IMR-90 (cell line): ENCODE measurements at regions not wholly inside any gene's neighbourhood (a gene's known extent, or its start where the extent isn't known, plus 50 kb on each side); places are given as distances from the start of the nearest gene placed in this dataset.

Experiments used
- ATAC-seq: fragments of 200-7000 bp; cut with Tn5 transposase; 2 replicates; pipeline ENCODE4 v1.9.1; 2020; ENCODE audit warnings: low read depth, mild to moderate bottlenecking, moderate library complexity
- BruUV-seq: library from RNA; stranded (reverse); fragments of 400-500 nt; replicated peaks from 2 replicates; lab custom pipeline; 2021; lab: Mats Ljungman, UMichigan
- CTCF ChIA-PET: fragments of 300-600 bp; formaldehyde crosslinking; extraction: SDS; loops from one replicate; lab custom pipeline; 2021; ENCODE audit warnings: antibody characterized with exemption; lab: Yijun Ruan, JAX
- POLR2A ChIA-PET: fragments of 300-600 bp; sonication (Branson Sonifier 250); formaldehyde crosslinking; loops from one replicate; lab custom pipeline; 2022; ENCODE audit warnings: antibody characterized with exemption; ENCODE audit not compliant: unreplicated experiment; lab: Charles Lee
- DNase-seq: peaks from one replicate; pipeline ENCODE4 v3.0.0; 2013
- H2AFZ ChIP-seq: replicated peaks from 2 replicates; pipeline ENCODE3; 2013; ENCODE audit warnings: low read length, mild to moderate bottlenecking; ENCODE audit not compliant: poor library complexity
- H2AK5ac ChIP-seq: 2 replicates; pipeline ENCODE4 v1.6.1; 2013; ENCODE audit warnings: low read depth, low read length, inconsistent platforms
- H2AK9ac ChIP-seq: replicated peaks from 2 replicates; pipeline ENCODE3; 2013; ENCODE audit warnings: mild to moderate bottlenecking, low read depth, low read length, moderate library complexity; ENCODE audit not compliant: poor library complexity
- H2BK120ac ChIP-seq: 2 replicates; pipeline ENCODE4 v1.6.1; 2013; ENCODE audit warnings: low read depth, low read length, inconsistent platforms
- H2BK15ac ChIP-seq: 3 replicates; pipeline ENCODE4 v1.6.1; 2013; ENCODE audit warnings: low read depth, low read length, inconsistent platforms
- H2BK20ac ChIP-seq: 2 replicates; pipeline ENCODE4 v1.6.1; 2013; ENCODE audit warnings: low read depth, mild to moderate bottlenecking, inconsistent platforms, low read length, moderate library complexity
- H2BK5ac ChIP-seq: 2 replicates; pipeline ENCODE4 v1.6.1; 2013; ENCODE audit warnings: mild to moderate bottlenecking, low read depth, low read length, inconsistent platforms; ENCODE audit not compliant: poor library complexity, severe bottlenecking
- H3K14ac ChIP-seq: replicated peaks from 2 replicates; pipeline ENCODE4 v1.6.1; 2013; ENCODE audit warnings: low read depth, low read length, inconsistent platforms
- H3K18ac ChIP-seq: 2 replicates; pipeline ENCODE4 v1.6.1; 2013; ENCODE audit warnings: low read depth, low read length, control low read depth
- H3K23ac ChIP-seq: 2 replicates; pipeline ENCODE4 v1.6.1; 2013; ENCODE audit warnings: low read depth, low read length, inconsistent platforms
- H3K27ac ChIP-seq: 2 replicates; pipeline ENCODE4 v1.5.1; 2013; ENCODE audit warnings: mild to moderate bottlenecking, control low read depth, low read length; ENCODE audit not compliant: insufficient read depth
- H3K27me3 ChIP-seq: 2 replicates; pipeline ENCODE4 v1.6.1; 2013; ENCODE audit warnings: low read length; ENCODE audit not compliant: control insufficient read depth, insufficient read depth
- H3K36me3 ChIP-seq: 2 replicates; pipeline ENCODE4 v1.6.1; 2013; ENCODE audit warnings: low read length, mixed read lengths; ENCODE audit not compliant: control insufficient read depth, insufficient read depth
- H3K4ac ChIP-seq: 2 replicates; pipeline ENCODE4 v1.6.1; 2013; ENCODE audit warnings: low read depth, low read length, inconsistent platforms
- H3K4me1 ChIP-seq: 2 replicates; pipeline ENCODE4 v1.6.1; 2013; ENCODE audit warnings: low read length, mixed read lengths; ENCODE audit not compliant: control insufficient read depth, insufficient read depth
- H3K4me2 ChIP-seq: 2 replicates; pipeline ENCODE4 v1.6.1; 2013; ENCODE audit warnings: low read depth, mild to moderate bottlenecking, control low read depth, low read length, moderate library complexity
- H3K4me3 ChIP-seq: 2 replicates; pipeline ENCODE4 v1.5.1; 2013; ENCODE audit warnings: low read depth, mild to moderate bottlenecking, control low read depth, low read length, moderate library complexity; ENCODE audit not compliant: insufficient read depth
- H3K56ac ChIP-seq: 2 replicates; pipeline ENCODE4 v1.6.1; 2013; ENCODE audit warnings: low read length, inconsistent platforms; ENCODE audit not compliant: insufficient read depth; ENCODE audit errors: extremely low read depth
- H3K79me1 ChIP-seq, 2 experiments: 2 replicates each; pipeline ENCODE4 v1.6.1; 2013; ENCODE audit warnings: low read length in 2 of 2, inconsistent platforms in 1 of 2, low read depth in 1 of 2
- H3K9ac ChIP-seq: 2 replicates; pipeline ENCODE4 v1.6.1; 2013; ENCODE audit warnings: low read depth, low read length, control low read depth
- H3K9me1 ChIP-seq: 2 replicates; pipeline ENCODE4 v1.6.1; 2013; ENCODE audit warnings: low read length, inconsistent platforms; ENCODE audit not compliant: insufficient read depth
- H3K9me3 ChIP-seq: 2 replicates; pipeline ENCODE4 v1.6.1; 2013; ENCODE audit warnings: low read length; ENCODE audit not compliant: control insufficient read depth, insufficient read depth
- H4K20me1 ChIP-seq: 2 replicates; pipeline ENCODE4 v1.6.1; 2013; ENCODE audit warnings: low read length, inconsistent platforms; ENCODE audit not compliant: insufficient read depth
- H4K5ac ChIP-seq: 2 replicates; pipeline ENCODE4 v1.6.1; 2013; ENCODE audit warnings: mild to moderate bottlenecking, low read depth, low read length, control low read depth
- H4K8ac ChIP-seq, 2 experiments: 2 replicates each; pipeline ENCODE4 v1.6.1; 2013; ENCODE audit warnings: low read depth in 2 of 2, low read length in 2 of 2, control low read depth in 1 of 2, inconsistent platforms in 1 of 2
- H4K91ac ChIP-seq: 2 replicates; pipeline ENCODE4 v1.6.1; 2013; ENCODE audit warnings: low read depth, low read length, inconsistent platforms; ENCODE audit not compliant: insufficient read depth
- USF2 ChIP-seq: fragments of 150-350 bp; IDR thresholded peaks from 2 replicates; pipeline ENCODE4 v1.6.1; 2017; ENCODE audit warnings: mild to moderate bottlenecking, antibody characterized with exemption, low read length, low read depth
- WGBS, 2 experiments: methylation state at CpG; one replicate each; pipeline versions ENCODE4 v1.1.5 to v1.1.7; 2013; ENCODE audit warnings: missing lambda C conversion rate in 2 of 2; ENCODE audit not compliant: insufficient read length in 1 of 2; ENCODE audit errors: extremely low coverage in 2 of 2; 5-methylcytosine and 5-hydroxymethylcytosine counted together
- dilution Hi-C: fragments of 300-500 bp; cut with HindIII; formaldehyde crosslinking; loops from one replicate; pipeline ENCODE4 v1.14.3; 2018; ENCODE audit warnings: low sequenced_read_pairs; ENCODE audit not compliant: unreplicated experiment
- in situ Hi-C: fragments of 300-500 bp; cut with MboI; formaldehyde crosslinking; loops from 3 replicates; pipeline ENCODE4 v1.14.3; 2019; ENCODE audit warnings: low sequenced_read_pairs, inconsistent platforms, mixed read lengths
- intact Hi-C: fragments of 100-400 bp; cut with micrococcal nuclease; formaldehyde crosslinking; loops from 2 replicates; pipeline ENCODE4 v1.10.0; 2022

GRCh38 chr5:85614489-85614888, 1003.3 kb upstream of the COX7C start:
- H3K27me3 ChIP-seq: no peaks in the 10 kb centered on the region
- H4K91ac ChIP-seq: no peak overlapping the region
- H4K8ac ChIP-seq: no peak overlapping the region
- H3K9ac ChIP-seq: no peak overlapping the region
- intact Hi-C loops: no loop called here
- H3K79me1 ChIP-seq: no peaks in the 10 kb centered on the region
- CTCF ChIA-PET: no interaction called here
- POLR2A ChIA-PET: no interaction called here
- in situ Hi-C loops: no loop called here
- no peak overlapping the region for H2BK20ac ChIP-seq
- H4K20me1 ChIP-seq: no peaks in the 10 kb centered on the region
- no TSS peak for BruUV-seq
- no peak overlapping the region for H3K4ac ChIP-seq
- no peak overlapping the region for H3K18ac ChIP-seq
- H3K36me3 ChIP-seq: no peaks in the 10 kb centered on the region
- no peak overlapping the region for H3K4me3 ChIP-seq
- no peak overlapping the region for H2AK9ac ChIP-seq
- no peak overlapping the region for H2BK5ac ChIP-seq
- H3K9me3 ChIP-seq: peaks cover 5% of the 10 kb centered on the region; the same call in 1 of the 2 replicates
- H3K27ac ChIP-seq: no peak overlapping the region
- H2AK5ac ChIP-seq: no peak overlapping the region
- H3K14ac ChIP-seq: no peak overlapping the region
- DNase-seq (no peak), ATAC-seq (no peak)
- no peak for TF ChIP-seq USF2
- H2AFZ ChIP-seq: no peak overlapping the region
- no peak overlapping the region for H3K56ac ChIP-seq
- dilution Hi-C loops: no loop called here
- no peak overlapping the region for H3K4me2 ChIP-seq
- H4K5ac ChIP-seq: no peak overlapping the region
- H3K23ac ChIP-seq: no peak overlapping the region
- H3K9me1 ChIP-seq: no peaks in the 10 kb centered on the region
- H3K4me1 ChIP-seq: no peaks in the 10 kb centered on the region
- no peak overlapping the region for H2BK120ac ChIP-seq
- H2BK15ac ChIP-seq: no peak overlapping the region
- no CpG with 5 or more reads among the region's 3 CpGs for WGBS, 2 experiments
